Gastroesophageal sphincter (tissue), 3 donors: ENCODE measurements at regions not wholly inside any gene's neighbourhood (a gene's known extent, or its start where the extent isn't known, plus 50 kb on each side); places are given as distances from the start of the nearest gene placed in this dataset.

ENCODE experiments used
- POLR2A ChIP-seq, 2 donors: fragments of 450-650 bp; IDR thresholded peaks; one replicate each; pipeline ENCODE4 v1.6.1; 2017; ENCODE audit warnings: antibody characterized with exemption in 2 of 2, mild to moderate bottlenecking in 2 of 2, moderate library complexity in 1 of 2
- POLR2AphosphoS5 ChIP-seq: sonication (generic); formaldehyde crosslinking; IDR thresholded peaks from one replicate; pipeline ENCODE4 v1.6.1; 2017; ENCODE audit warnings: antibody characterized with exemption
- TF ChIP-seq, protein P1 (sequence below), 4 experiments: fragments of 200-600 bp in 2 of 4; fragments of 450-650 bp in 2 of 4; sonication (generic) in 1 of 4; IDR thresholded peaks; one replicate each; pipeline ENCODE4 v1.5.1; 2017 to 2019; ENCODE audit warnings: antibody characterized with exemption in 4 of 4, mild to moderate bottlenecking in 2 of 4, moderate library complexity in 2 of 4

DNA sequence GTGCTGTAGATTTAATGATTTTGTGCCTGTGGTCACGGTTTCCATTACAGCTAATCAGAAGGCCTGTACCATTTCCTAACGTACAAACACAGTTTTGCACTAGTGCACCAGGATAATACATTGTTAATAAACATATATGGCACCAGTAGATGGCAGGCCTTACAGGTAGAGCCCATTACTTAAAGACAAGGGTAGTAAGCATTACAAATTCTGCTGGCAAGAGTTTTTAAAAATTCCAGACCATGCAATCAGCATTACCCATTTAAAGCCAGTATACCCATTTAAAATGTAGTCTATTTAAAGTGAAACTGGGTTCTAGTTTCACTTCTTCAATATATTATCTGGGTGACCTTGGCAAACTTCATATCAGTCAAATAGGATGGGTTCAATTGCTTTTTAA, 224.2 kb downstream of the NUP35 start:
- TF ChIP-seq, protein P1, sequence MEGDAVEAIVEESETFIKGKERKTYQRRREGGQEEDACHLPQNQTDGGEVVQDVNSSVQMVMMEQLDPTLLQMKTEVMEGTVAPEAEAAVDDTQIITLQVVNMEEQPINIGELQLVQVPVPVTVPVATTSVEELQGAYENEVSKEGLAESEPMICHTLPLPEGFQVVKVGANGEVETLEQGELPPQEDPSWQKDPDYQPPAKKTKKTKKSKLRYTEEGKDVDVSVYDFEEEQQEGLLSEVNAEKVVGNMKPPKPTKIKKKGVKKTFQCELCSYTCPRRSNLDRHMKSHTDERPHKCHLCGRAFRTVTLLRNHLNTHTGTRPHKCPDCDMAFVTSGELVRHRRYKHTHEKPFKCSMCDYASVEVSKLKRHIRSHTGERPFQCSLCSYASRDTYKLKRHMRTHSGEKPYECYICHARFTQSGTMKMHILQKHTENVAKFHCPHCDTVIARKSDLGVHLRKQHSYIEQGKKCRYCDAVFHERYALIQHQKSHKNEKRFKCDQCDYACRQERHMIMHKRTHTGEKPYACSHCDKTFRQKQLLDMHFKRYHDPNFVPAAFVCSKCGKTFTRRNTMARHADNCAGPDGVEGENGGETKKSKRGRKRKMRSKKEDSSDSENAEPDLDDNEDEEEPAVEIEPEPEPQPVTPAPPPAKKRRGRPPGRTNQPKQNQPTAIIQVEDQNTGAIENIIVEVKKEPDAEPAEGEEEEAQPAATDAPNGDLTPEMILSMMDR (IDR thresholded peaks at IDR 0.05), result no peak
- TF ChIP-seq POLR2AphosphoS5 (no peak), POLR2A (IDR thresholded peaks at IDR 0.05) (no peak)
